RWPE1 (cell line): ENCODE measurements at regions not wholly inside any gene's neighbourhood (a gene's known extent, or its start where the extent isn't known, plus 50 kb on each side); places are given as distances from the start of the nearest gene placed in this dataset.
"Not testable (repeated sequence)": the region's sequence is repeated elsewhere in the genome, so short reads cannot be mapped to it uniquely, and the experiment has no call there.

Experiments used
- CTCF ChIA-PET: fragments of 350-600 bp; sonication (Branson Sonifier 250); formaldehyde crosslinking; extraction: SDS; loops from one replicate; lab custom pipeline; 2021; lab: Yijun Ruan, JAX
- POLR2A ChIA-PET: fragments of 400-600 bp; formaldehyde crosslinking; extraction: SDS; loops from one replicate; lab custom pipeline; 2020; ENCODE audit warnings: antibody characterized with exemption; ENCODE audit not compliant: low non-redundant PET; lab: Yijun Ruan, JAX
- DNase-seq: peaks from one replicate; pipeline ENCODE4 v3.0.0; 2012; ENCODE audit warnings: low spot score
- H3K27ac ChIP-seq: fragments of 450-650 bp; 2 replicates; pipeline ENCODE4 v1.5.1; 2017
- TF ChIP-seq, protein P1 (sequence below): fragments of 450-650 bp; conservative IDR thresholded peaks from 2 replicates; pipeline ENCODE4 v1.5.1; 2017; ENCODE audit warnings: low read depth, mild to moderate bottlenecking

DNA sequence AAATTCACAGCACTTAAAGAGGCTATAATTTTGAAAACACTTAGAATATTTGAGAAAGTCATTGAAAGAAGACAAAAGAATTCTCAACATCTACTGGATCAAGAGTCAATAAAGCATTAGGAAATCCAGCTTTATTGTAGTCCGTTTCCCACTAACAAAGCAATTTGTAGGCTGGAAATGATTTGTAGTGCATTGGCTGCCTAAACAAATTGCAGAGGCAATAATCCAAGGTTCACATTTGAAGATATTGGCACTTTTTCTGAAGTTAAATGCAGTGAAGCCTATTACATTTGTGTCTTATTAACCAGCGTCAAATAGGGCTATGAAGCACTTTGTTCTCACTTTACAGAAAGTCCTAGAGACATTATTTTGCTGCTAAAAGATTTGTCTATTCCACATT lies 848.1 kb upstream of the SLITRK1 start:
- no peak overlapping the region for H3K27ac ChIP-seq
- DNase-seq = no peak
- TF ChIP-seq, protein P1, sequence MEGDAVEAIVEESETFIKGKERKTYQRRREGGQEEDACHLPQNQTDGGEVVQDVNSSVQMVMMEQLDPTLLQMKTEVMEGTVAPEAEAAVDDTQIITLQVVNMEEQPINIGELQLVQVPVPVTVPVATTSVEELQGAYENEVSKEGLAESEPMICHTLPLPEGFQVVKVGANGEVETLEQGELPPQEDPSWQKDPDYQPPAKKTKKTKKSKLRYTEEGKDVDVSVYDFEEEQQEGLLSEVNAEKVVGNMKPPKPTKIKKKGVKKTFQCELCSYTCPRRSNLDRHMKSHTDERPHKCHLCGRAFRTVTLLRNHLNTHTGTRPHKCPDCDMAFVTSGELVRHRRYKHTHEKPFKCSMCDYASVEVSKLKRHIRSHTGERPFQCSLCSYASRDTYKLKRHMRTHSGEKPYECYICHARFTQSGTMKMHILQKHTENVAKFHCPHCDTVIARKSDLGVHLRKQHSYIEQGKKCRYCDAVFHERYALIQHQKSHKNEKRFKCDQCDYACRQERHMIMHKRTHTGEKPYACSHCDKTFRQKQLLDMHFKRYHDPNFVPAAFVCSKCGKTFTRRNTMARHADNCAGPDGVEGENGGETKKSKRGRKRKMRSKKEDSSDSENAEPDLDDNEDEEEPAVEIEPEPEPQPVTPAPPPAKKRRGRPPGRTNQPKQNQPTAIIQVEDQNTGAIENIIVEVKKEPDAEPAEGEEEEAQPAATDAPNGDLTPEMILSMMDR = no peak
- ChIA-PET CTCF (no interaction called here), POLR2A (no interaction called here)

DNA sequence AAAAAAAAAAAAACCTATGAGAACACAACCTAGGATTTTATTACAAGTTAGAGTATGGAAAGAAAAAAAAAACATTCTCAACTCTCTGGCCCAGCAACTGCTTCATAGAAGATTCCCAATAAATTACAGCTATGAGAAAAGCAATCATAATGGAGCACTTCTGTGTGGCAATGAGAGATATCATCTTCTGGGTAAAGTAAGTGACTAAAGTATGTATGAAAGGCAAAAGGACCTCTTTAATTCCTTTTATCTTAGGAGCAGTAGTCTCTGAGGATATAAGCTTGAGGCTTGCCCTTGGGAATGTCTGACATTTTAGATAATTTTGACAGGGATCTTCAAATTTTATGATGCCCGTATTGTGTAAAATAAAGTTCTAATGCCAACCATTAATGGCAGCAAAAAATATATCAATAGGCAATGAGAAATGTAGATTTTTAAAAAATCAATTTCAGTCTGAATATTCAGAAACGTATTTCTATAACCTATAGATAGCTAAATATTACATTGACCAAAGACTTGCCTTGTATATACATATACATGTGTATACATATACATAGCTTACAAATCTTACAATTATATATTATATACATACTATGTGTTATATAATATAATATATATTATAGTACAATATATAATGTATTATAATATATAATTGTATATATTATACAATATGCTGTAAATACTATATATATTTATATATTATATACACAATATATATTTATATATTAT lies 823.9 kb upstream of the SLITRK1 start:
- no peak overlapping the region for H3K27ac ChIP-seq
- ChIA-PET POLR2A (no interaction called here), CTCF (interaction anchor here (0.5 kb wide), 1 partner anchor 834 kb away, joined by 3 read pairs; no protein-coding TSS in a partner anchor)
- TF ChIP-seq, protein P1 = no peak
- DNase-seq = no peak

DNA sequence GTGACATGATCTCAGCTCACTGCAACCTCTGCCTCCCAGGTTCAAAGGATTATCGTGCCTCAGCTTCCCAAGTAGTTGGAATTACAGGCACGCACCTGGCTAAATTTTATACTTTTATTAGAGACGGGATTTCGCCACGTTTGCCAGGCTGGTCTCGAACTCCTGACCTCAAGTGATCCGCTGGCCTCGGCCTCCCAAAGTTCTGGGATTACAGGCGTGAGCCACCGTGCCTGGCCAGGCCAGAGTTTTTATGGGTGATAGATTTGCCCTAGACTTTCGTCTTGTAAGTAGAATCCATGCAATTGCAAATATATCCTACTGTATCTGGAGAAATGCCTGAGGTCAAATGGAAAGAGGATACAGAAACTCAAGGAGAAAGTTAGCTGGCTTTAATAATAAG lies 819.9 kb upstream of the SLITRK1 start:
- ChIA-PET POLR2A (no interaction called here), CTCF (interaction anchor here (0.8 kb wide), 1 partner anchor 1315 kb away, joined by 3 read pairs; no protein-coding TSS in a partner anchor)
- TF ChIP-seq, protein P1 = no peak
- no peak overlapping the region for H3K27ac ChIP-seq
- DNase-seq = no peak

DNA sequence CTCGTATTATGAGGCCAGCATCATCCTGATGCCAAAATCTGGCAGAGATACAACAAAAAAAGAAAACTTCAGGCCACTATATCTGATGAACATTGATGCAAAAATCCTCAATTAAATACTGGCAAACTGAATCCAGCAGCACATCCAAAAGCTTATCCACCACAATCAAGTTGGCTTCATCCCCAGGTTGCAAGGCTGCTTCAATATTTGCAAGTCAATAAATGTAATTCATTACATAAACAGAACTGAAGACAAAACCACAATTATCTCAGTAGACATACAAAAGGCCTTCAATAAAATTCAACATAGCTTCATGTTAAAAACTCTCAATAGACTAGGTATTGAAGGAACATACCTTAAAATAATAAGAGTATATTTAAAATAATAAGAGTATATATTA lies 815.3 kb upstream of the SLITRK1 start:
- CTCF ChIA-PET = not testable (repeated sequence)

DNA sequence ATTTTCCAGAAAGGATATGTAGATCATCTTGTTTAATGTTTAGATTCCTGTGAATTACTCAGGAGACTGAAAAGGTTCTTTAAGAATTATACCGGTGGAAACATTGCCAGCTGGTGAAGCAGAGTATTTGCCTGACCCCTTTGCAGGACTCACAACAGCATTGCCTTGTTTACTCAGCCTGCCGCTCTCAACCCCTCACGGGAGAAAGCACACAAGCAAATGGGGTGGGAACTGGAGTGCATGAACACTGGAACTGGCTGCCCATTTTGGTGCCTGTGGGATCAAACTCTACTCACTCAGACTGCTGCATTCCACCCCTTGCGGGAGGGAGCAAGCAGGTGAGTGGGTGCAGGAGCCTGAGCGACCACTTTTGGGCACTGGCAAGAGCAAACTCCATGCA lies 804.7 kb upstream of the SLITRK1 start:
- H3K27ac ChIP-seq = no peak overlapping the region
- CTCF ChIA-PET = no interaction called here
- POLR2A ChIA-PET = no interaction called here
- DNase-seq = no peak
- TF ChIP-seq, protein P1 = no peak

More for the DNA sequence above, 815.3 kb upstream of the SLITRK1 start:
- POLR2A ChIA-PET, DNase-seq, H3K27ac ChIP-seq: not testable (repeated sequence)

DNA sequence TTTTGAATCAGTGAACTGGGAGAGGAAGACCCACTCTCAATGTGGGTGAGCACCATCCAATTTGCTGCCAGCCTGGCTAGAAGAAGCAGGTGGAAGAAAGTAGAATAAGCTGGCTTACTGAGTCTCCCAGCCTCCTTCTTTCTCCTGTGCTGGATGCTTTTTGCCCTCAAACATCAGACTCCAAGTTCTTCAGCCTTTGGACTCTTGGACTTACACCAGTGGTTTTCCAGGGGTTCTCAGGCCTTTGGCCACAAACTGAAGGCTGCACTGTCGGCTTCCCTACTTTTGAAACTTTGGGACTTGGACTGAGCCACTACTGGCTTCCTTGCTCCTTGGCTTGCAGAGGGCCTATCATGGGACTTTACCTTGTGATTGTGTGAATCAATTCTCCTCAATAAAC lies 804.2 kb upstream of the SLITRK1 start:
- CTCF ChIA-PET = no interaction called here
- no peak for DNase-seq
- TF ChIP-seq, protein P1 = no peak
- POLR2A ChIA-PET = no interaction called here
- no peak overlapping the region for H3K27ac ChIP-seq

DNA sequence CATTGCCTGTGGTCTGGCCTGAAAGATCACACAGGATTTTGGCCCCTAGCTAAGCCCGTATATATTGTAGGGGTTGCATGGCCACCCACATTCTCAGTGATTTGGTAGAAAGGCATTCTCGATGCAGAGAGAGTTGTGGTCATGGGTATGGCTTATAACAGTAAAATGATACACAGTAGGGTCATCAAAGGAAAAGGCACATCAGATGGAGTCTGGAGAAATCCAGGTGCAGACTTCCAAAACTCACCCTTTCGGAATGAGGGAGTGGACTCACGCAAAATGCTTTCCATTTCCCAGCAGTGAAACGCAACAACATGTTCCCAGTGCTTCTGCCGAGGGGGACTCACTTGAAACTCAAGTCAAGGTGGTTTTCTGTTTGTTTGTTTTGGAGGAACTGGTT lies 802.5 kb upstream of the SLITRK1 start:
- no peak for DNase-seq
- ChIA-PET CTCF (no interaction called here), POLR2A (no interaction called here)
- TF ChIP-seq, protein P1 = no peak
- no peak overlapping the region for H3K27ac ChIP-seq
